ENCODE measurements at regions not wholly inside any gene's neighbourhood (a gene's known extent, or its start where the extent isn't known, plus 50 kb on each side); places are given as distances from the start of the nearest gene placed in this dataset.

DNA sequence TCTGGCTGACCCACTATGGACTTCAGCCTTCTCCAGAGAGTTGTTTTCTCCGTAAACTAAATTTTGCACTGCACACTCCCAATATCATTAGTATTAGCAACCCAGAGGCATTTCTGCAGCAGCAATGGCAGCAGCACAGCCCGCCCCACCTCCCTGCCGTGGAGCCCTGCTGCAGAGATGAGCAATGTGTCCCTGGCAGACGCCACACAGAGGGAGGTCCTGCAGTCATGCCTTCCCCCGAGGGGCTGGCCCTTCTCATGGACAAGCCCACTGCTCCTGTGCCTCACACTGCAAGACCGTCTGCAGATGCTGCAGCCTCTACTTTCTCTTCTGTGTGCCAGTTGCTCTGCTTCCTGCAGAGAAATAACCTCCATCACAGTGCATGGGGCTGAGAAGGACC, 393.4 kb upstream of the MKI67 start:
- in situ Hi-C loops (cut with MboI; ENCODE audit: low sequenced_read_pairs): no loop called here

DNA sequence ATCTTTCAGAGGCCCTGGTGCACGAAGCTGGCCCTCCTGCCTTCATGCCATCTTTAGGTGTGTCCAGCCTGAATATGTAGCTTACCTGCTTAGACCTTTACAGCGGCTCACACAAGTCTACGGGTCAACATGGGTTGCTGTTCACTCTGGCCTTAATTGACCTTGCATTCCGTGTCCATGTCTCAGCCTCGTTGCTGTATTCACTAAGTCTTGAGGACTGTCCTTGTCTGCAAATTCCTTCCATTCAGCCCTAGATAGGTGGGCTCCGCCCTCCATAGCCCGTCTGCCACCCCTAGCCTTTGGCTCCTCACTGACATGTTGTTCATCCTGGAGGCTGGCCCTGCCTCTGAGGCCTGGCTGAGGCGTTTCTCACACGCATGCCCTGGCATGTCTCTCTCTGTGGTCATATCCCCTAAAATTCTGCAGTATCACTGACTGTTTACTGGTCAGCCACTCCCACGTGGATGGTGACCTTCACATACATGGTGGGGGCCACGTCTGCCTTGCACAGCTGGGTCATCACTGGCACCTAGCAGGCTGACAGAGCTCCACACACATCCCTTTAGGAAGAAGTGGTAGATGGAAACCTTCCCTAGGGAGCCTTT, 394.1 kb upstream of the MKI67 start:
- in situ Hi-C loops (cut with MboI; ENCODE audit: low sequenced_read_pairs): no loop called here

DNA sequence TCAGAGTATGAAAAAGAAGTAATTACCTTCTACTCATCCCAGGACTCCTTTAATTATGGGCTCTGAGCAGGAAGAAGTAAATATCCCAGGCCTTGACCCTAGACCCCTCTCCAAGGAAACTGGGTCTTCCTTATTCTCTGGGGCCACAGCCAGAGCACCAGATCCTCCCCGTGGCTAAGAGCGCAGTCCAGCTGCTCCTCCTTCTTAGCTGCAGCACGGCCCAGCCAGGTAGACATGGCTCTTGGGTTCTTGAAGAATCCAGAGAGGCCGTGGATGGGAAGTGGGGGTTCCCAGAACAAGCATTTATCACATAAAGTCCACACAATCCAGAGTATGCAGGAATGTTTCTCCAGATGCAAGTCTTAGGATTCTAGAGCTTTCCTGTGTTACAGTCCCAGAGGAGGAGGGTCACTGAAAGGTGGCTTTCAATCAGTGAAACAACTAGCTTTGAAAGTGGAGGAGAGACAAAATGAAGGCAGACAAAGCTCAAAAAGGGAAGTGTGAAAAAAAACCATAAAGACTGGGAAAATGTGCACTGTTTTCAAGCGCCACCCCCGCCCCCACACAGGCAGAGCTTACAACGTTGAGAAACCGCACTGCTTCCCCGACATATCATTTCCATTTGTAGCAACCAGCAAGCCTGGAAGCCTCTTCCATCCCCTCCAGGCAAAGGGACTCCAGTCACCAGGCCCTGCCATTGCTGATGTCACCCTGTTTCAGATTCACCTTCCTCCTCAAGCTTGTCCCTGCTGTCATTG, 396.5 kb upstream of the MKI67 start:
- in situ Hi-C loops (cut with MboI; ENCODE audit: low sequenced_read_pairs): no loop called here

DNA sequence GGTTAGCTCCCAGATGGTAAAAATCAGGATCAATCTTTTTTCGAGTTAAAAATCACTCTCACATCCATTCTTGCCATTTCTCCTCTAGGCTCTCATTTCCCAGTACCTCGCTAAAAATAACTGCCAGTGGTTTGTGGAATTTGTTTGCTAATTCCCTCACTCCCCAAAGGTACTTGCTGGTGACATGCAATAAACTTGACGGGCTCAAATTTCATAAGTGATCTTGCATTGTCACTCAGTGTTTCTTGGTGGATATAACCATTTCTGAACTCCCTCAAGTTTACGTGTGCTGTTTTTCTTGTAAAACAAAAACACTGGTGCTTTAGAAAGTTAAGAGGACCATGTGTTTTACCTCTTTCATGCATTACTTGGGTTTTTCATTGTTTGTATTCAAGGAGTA, 399.2 kb upstream of the MKI67 start:
- in situ Hi-C loops (cut with MboI; ENCODE audit: low sequenced_read_pairs): no loop called here

DNA sequence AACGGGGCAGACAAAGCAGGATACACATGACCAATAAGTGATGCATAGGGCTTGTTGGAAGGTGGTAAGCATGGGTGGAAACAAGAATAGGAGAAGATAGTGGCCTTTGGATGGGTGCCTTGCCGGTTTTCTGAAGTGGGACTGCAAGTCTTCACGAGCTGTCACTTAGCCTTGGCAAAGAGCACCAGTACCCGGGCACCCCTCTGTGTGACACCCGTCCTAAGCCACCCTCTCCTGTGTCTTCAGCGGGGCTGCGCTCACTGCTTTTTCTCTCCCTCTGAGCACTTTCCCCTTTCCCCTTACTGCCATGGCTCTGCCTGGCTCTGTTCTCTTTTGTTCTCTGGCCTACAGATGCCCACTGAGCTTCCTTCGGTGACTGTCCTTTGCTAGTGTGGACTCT, 399.7 kb upstream of the MKI67 start:
- in situ Hi-C loops (cut with MboI; ENCODE audit: low sequenced_read_pairs): no loop called here

DNA sequence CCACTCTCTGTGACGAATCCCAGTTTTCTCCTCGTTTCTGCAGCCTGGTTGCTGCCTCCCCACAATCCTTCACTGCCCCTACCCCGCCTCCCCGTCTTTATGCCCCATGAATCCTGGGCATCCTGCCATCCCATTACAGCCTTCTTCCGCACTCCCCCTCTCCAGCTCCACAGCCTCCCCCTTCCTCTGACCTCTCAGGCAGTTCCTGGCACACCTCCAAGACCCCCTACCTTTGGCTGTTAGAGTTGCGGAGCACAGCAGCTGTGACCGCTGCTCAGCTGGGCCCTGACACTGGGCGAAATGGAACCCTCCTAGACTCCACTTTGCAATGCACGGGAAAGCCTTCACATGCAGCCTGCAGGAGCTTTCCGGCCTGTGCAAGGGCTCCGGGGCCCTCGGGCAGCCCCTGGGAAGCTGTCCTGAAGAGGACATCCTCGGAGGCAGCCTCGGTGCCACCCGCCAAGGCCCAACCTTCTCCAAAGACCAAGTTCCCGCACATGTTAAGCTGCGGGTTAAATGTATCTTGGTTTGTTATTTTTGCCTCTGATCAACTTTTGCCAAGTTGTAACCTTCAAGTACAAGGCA, 400.7 kb upstream of the MKI67 start:
- in situ Hi-C loops (cut with MboI; ENCODE audit: low sequenced_read_pairs): no loop called here

DNA sequence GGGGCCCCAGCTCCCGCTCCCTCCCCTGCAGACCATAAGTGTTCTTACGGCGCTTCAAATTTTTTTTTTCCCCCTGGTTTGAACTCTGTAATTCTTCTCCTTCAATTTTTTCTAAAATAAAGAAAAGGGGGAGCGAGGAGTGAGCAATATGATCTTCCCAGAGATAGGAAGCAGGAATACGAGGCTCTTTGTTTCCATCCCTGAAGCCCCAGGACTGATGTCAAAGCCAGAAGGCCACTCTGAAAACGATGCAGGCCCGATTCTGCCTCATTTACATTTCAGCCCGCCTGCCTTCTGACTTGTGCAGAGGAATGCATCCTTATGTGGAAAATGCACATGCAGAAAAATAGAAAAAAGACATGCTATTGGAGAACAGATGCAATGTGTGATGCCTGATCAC, 401.5 kb upstream of the MKI67 start:
- in situ Hi-C loops (cut with MboI; ENCODE audit: low sequenced_read_pairs): no loop called here

DNA sequence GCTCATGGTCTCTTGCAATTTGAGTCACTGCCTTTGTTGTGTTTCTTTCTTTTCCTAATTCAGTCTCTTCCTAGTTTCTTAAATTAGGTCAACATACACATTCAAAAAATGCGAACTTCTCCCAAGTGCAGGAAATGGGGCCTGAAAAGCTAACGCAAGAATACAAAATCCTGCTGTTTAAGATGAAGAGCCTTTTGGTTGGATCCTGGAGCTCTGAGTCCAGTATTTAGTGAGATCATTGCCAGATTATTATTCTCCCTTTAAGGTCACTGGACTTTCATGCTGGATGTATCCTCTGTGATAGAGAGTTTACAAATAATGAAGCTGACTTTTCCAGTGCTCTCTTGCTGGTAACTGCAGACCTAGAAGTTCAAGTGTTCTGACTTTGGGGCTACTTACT, 401.9 kb upstream of the MKI67 start:
- in situ Hi-C loops (cut with MboI; ENCODE audit: low sequenced_read_pairs): no loop called here

DNA sequence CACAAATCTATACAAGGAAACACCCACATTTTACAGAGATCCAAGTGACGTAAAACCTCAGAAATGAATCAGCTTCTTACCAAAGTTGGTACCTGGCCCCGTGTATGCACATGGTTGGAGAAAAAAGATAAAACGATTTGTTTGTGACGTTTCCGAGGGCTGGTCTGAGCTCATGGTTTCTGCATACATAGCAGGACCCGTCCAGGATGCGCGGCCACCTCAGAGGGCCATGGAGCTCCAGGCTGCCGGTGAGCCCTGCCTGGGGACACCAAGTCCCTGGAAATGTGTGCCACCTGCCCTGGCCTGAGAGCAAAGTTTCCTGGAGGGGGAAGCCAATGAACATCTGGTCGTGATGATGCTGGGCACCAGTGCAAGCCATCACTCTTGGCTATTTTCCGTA, 402.6 kb upstream of the MKI67 start:
- in situ Hi-C loops (cut with MboI; ENCODE audit: low sequenced_read_pairs): no loop called here

DNA sequence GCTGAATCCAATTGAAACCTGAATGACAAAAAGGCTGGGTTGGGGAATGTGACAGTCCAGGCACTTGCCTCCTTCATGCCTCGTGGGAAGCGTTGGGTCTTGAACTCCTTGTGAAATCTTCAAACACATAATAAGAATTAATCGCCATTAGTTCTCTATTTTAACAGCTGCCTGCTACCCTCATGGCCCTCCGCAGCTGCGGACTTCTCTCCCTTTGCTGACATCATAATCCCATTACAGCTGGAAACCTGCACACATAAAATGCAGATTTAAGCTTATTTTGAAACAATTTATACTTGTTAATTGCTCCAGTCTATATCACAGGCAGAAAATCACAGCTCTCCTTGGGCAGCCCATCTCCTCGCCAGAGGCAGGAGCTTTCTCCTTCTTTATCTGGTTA, 403.0 kb upstream of the MKI67 start:
- in situ Hi-C loops (cut with MboI; ENCODE audit: low sequenced_read_pairs): no loop called here

DNA sequence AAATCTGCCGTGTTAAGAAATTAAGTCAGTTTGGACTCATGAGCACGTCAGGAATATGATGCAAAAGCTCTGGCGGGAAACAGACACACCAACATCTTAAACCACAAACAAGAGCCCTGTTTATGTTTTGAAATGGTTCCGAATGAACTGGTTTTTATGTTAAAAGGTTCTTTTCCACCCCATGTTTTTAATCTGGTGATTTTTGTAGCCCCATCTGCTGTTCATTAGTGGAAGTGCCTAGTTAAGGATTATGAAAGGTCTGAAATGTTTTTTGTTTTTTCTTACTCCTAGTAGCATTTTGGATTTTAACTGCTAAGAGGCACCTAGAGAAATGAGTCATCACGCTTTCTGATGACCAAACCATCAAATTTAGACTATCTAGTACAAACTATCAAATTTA, 404.1 kb upstream of the MKI67 start:
- in situ Hi-C loops (cut with MboI; ENCODE audit: low sequenced_read_pairs): no loop called here

DNA sequence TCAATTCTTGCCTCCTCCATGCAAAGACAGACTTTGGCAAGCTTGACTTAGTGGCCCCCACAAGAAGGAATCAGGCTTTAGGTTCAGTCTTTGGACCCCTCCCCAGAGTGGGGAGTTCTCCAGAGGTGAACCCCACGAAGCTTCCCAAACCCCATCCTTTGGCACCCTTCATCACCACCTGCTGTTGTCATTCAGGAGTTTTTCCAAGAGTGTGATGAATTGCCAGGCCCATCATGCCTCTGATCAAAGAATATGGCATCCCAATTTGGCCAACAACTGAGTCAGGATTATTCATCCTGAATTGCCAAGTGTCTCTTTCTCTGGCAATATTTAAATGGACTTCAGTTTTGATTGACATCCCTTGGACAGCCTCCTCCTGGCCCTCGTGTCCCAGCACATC, 404.7 kb upstream of the MKI67 start:
- in situ Hi-C loops (cut with MboI; ENCODE audit: low sequenced_read_pairs): no loop called here

DNA sequence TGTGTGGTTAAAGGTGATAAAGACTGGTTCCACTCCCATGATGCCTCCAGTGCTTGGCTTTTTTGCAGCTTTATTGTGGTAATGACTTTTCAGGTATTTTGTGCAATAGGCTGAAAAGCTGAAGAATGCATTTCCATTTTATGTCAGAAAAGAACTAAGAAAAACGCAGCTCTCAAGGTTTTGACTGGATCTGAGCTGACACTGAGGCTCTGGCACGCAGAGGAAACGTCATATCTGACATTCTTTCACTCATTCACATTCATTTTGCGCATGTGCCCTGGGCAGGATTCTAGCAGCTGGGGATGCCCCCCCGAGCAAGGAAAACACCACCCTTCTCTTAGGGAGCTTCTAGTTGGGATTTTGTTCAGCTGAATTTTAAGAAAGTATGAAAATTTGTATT, 408.5 kb upstream of the MKI67 start:
- in situ Hi-C loops (cut with MboI; ENCODE audit: low sequenced_read_pairs): no loop called here

DNA sequence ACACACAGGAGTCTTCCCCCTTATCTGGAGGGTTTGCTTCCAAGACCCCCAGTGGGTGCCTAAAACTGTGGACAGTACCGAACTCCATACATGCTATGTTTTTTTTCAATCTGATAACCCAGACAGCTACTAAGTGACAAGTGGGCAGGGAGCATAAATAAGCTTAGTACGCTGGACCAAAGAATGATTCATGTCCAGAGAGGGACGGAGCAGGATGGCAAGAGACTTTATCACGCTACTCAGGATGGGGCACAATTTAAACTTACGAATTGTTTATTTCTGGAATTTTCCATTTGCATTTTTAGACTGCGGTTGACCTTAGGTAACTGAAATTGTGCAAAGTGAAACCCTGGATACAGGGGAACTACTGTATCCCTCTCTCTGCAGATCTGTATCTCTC, 410.0 kb upstream of the MKI67 start:
- in situ Hi-C loops (cut with MboI; ENCODE audit: low sequenced_read_pairs): no loop called here

DNA sequence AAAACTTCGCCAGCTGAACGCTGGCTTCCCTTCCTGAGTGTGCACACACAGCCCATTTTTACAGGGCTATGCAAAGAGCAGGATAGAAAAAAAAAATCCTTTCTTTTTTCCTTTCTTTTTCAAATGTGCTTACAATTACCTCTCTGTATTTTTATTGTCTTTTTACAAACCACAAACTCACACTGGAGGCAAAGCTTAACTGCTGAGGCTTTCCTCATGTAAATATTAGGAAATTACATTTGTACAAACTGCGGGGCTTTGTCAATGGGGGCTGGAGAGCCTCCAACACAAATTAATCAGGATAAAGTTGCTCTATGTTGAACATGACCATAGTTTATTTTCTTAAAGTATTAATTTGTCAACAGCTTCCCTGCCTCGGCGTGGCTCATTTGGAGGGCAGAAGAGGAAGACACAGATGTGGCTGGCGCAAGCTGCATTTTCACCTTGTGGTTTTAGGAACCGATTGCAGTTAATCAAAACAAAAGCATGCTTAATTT, 411.7 kb upstream of the MKI67 start:
- in situ Hi-C loops (cut with MboI; ENCODE audit: low sequenced_read_pairs): no loop called here

DNA sequence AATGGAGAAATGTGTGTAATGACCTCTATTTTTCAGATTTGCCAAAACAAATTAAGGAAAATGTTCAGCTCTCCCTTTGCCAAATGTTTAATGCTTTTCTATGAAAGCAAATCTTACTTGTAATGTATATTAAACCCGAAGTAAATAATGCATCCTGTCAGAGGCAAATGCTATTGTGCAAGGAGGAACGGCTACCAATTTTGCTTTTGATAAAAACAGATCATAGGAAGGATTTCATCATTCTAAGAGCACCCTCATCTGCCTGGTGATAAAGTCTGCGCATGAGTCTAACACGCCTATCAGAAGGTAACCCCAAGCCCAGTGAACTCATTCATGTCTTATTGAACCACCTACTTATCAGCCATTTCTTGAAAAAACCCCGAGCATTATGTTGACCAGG, 412.4 kb upstream of the MKI67 start:
- in situ Hi-C loops (cut with MboI; ENCODE audit: low sequenced_read_pairs): no loop called here

DNA sequence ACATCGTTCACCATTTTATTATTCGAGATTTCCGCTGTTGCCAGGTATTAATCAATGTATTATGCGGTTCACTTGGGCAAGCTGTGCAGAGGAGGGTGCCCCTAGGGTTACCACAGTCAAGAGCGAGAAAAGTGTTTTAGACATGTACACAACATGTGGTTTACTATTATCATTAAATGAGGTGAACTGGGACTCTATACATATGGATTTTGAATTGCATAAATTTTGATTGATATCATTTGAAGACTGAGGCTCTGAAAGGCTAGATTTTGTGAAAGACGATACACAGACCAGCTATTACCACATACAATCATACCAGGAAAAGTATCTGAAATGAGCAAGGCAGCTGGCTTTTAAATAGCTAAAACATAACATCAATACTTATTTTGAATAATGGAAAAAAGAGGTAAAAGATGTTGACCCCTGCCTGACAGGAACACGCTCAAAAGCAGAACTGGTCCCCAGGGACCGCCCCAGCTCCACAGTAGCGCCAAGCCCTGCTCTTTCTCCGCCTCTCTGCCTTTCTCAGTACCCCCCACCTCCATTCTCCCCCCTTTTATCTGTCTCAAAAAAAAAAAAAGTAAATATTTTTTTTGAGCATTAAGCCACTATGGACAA, 413.4 kb upstream of the MKI67 start:
- in situ Hi-C loops (cut with MboI; ENCODE audit: low sequenced_read_pairs): no loop called here

DNA sequence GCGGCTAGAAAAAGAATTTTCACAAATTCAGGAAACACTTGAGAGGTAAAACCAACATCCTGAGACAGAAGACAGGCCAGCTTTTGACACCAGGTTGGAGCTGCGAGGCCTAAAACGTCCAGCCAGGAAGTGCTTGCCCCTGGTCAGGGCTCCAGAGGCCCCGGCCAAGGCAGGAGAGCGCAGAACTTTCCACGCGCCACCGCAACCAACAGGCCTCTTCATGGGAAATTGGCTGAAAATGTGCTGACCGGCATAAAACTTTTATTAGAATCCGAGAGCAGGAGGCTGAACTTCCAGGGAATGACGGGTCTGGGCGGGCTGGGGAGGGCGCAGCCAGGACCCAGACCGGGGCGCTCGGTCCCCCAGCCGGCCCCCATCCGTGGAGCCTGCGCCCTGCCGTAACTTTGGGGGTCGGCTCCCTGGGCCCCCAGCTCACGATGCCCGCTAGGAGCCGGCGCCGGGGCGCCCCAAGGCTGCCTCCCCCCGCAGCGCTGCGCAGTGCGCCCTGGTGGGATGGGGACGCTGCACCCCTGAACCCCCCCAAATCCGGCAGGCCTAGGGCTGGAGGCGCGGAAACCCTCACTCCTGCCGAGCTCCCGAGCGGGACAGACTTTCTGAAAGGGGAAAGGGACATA, 414.0 kb upstream of the MKI67 start:
- in situ Hi-C loops (cut with MboI; ENCODE audit: low sequenced_read_pairs): no loop called here

DNA sequence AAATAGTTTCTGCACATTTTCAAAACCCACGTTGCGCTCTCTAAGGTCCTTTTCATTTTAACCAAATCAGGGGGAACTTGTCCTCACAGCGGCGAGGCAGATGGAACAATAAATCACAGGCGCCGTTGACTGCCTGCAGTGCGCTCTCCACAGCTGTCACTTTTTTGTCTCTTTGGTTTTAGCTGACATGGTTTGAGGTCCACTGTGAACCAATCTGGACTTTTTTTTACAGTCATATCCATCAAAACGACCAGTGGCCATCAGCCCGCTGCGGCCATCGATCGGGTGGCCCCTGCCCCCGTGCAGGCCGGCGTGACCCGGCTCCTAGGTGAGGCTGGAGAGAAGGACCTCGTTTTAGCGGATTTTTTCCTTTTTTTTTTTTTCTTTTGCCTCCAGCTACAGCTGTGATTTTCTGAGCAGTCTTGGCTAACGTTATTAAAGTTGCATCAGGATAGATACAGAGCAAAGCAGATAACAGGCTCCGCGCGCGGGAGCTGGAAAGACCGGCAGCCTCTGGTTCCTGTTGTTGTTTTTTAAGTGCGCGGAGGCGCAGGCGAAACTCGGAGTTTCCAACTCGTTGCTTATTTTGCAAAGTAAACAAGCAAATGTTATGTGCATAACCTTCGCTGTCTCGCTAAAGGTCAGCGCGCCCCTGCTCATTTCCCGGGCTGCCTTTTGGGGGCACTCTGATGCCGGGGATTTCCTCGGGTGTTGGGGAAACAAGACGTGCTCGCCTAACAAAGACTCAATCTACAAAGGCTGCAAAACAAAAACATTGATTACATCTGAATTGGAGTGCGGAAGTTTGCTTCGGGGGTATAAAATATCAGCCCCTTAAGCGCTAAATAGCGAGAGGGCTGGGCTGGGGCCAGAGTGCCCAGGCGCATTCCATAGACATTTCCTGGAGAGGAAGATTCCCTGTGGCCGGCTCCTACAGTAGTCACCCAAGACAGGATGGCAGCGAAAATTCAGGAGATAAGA, 414.8 kb upstream of the MKI67 start:
- in situ Hi-C loops (cut with MboI; ENCODE audit: low sequenced_read_pairs): no loop called here

DNA sequence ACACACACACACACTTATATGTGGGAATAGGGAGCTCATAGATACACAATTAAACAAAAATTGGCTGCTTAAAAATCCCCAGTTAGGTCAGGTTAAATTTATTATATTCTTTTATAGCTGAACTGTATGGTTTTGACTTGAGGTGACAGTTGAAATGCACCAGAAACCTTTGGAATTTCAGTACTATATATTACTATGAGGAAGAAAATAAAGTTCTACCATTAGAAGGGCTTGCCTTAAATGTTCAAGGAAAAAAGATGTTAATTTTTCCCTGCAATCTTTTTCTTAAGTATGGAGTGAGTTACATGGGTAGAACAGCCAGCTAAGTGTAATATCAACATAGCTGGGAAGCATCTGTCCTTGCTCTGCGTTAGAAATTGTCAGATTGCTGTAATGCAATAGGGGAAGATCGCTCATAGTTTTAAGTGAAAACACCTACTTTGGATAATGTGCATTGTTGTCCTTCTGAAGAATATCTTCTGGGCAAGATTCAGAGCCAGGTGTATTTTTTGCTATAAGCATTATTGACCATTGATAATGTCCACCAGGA, 415.8 kb upstream of the MKI67 start:
- in situ Hi-C loops (cut with MboI; ENCODE audit: low sequenced_read_pairs): no loop called here
